Panc1 (cell line): ENCODE measurements at regions not wholly inside any gene's neighbourhood (a gene's known extent, or its start where the extent isn't known, plus 50 kb on each side); places are given as distances from the start of the nearest gene placed in this dataset.

Experiments
- ATAC-seq: fragments of 200-7000 bp; cut with Tn5 transposase; 2 replicates; pipeline ENCODE4 v1.9.1; 2020; ENCODE audit warnings: mild to moderate bottlenecking, moderate library complexity
- BruUV-seq: library from RNA; stranded (reverse); fragments of 400-500 nt; replicated peaks from 2 replicates; lab custom pipeline; 2021; lab: Mats Ljungman, UMichigan
- CTCF ChIA-PET: fragments of 300-600 bp; sonication (Branson Sonifier 250); formaldehyde crosslinking; loops from one replicate; lab custom pipeline; 2022; ENCODE audit warnings: antibody characterized with exemption; lab: Charles Lee
- POLR2A ChIA-PET: fragments of 300-600 bp; sonication (Branson Sonifier 250); formaldehyde crosslinking; loops from one replicate; lab custom pipeline; 2022; ENCODE audit warnings: antibody characterized with exemption; lab: Charles Lee
- DNase-seq: peaks from one replicate; pipeline ENCODE4 v3.0.0-alpha.2; 2010; ENCODE audit warnings: low read depth, low spot score
- H3K27ac ChIP-seq: 2 replicates; pipeline ENCODE4 v1.5.1; 2011; ENCODE audit warnings: mild to moderate bottlenecking, low read length, inconsistent platforms
- H3K27me3 ChIP-seq: fragments of 200-500 bp; sonication (Bioruptor generic); 2 replicates; pipeline ENCODE4 v1.6.0; 2014; ENCODE audit warnings: low read length, inconsistent platforms; ENCODE audit not compliant: control insufficient read depth, insufficient read depth
- H3K36me3 ChIP-seq: fragments of 200-500 bp; sonication (Bioruptor generic); 2 replicates; pipeline ENCODE4 v1.5.1; 2014; ENCODE audit warnings: inconsistent platforms, mild to moderate bottlenecking, low read length, moderate library complexity; ENCODE audit not compliant: control insufficient read depth, insufficient read depth
- H3K4me1 ChIP-seq: 2 replicates; pipeline ENCODE4 v1.5.1; 2011; ENCODE audit warnings: inconsistent platforms, mild to moderate bottlenecking, low read length, moderate library complexity; ENCODE audit not compliant: control insufficient read depth, insufficient read depth
- H3K4me3 ChIP-seq, 2 experiments: 2 replicates each; pipeline ENCODE4 v1.5.1; 2011 to 2012; ENCODE audit warnings: low read depth in 2 of 2, low read length in 2 of 2, mild to moderate bottlenecking in 2 of 2, inconsistent platforms in 1 of 2, moderate library complexity in 1 of 2
- H3K9me3 ChIP-seq: fragments of 200-500 bp; sonication (Bioruptor generic); 2 replicates; pipeline ENCODE4 v1.5.1; 2014; ENCODE audit warnings: low read depth, mild to moderate bottlenecking, inconsistent platforms, low read length, moderate library complexity; ENCODE audit not compliant: control insufficient read depth, insufficient read depth
- CTCF ChIP-seq: fragments of 450-650 bp; IDR thresholded peaks from 2 replicates; pipeline ENCODE4 v1.5.1; 2017; ENCODE audit warnings: mild to moderate bottlenecking
- POLR2AphosphoS5 ChIP-seq: IDR thresholded peaks from 2 replicates; pipeline ENCODE4 v1.6.1; 2012; ENCODE audit warnings: mild to moderate bottlenecking, low read depth, low read length, moderate library complexity
- SIN3A ChIP-seq: IDR thresholded peaks from 2 replicates; pipeline ENCODE4 v1.6.1; 2012; ENCODE audit warnings: low read depth, mild to moderate bottlenecking, low read length, moderate library complexity, borderline replicate concordance; ENCODE audit not compliant: insufficient read depth
- TCF7L2 ChIP-seq: IDR thresholded peaks from 2 replicates; pipeline ENCODE4 v1.6.1; 2011; ENCODE audit warnings: mild to moderate bottlenecking, low read depth, low read length, inconsistent platforms
- in situ Hi-C: cut with HindIII; loops from 2 replicates; pipeline ENCODE4 v1.10.0; 2016; ENCODE audit warnings: low sequenced_read_pairs, low pct_unique_long_range_greater_than_20kb
- intact Hi-C: fragments of 100-400 bp; cut with micrococcal nuclease; formaldehyde crosslinking; loops from one replicate; pipeline ENCODE4 v1.10.0; 2022; ENCODE audit not compliant: unreplicated experiment
- TF ChIP-seq, protein P1 (sequence below), 2 experiments: IDR thresholded peaks; 2 replicates each; pipeline ENCODE4 v1.6.1; 2011 to 2012; ENCODE audit warnings: low read depth in 2 of 2, control low read depth in 1 of 2, low read length in 1 of 2, mild to moderate bottlenecking in 1 of 2, moderate library complexity in 1 of 2; ENCODE audit not compliant: insufficient read depth in 1 of 2

DNA sequence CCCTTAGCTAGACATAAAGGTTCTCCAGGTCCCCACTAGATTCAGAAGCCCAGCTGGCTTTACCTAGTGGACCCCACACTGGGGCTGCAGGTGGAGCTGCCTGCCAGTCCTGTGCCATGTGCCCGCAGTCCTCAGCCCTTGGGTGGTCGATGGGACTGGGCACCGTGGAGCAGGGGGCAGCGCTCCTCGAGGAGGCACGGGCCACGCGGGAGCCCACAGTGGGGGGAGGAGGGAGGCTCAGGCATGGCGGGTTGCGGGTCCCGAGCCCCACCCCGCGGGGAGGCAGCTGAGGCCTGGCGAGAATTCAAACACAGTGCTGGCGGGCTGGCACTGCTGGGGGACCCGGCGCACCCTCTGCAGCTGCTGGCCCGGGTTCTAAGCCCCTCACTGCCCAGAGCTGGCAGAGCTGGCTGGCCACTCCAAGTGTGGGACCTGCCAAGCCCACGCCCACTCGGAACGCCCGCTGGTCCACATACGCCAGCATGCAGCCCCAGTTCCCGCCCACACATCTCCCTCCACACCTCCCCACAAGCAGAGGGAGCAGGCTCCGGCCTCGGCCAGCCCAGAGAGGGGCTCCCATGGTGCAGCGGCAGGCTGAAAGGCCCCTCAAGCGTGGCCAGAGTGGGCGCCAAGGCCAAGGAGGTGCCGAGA lies 119.7 kb upstream of the NRXN1 start:
- Histone ChIP-seq H3K9me3 (peaks cover 1% of the 10 kb centered on the region; the same call in 1 of the 2 replicates), H3K27ac (no peak overlapping the region), H3K27me3 (no peaks in the 10 kb centered on the region), H3K36me3 (no peaks in the 10 kb centered on the region), H3K4me1 (no peaks in the 10 kb centered on the region), H3K4me3 (no peak overlapping the region)
- ATAC-seq, result no peak
- in situ Hi-C loops (no loop called here), intact Hi-C loops (no loop called here)
- TF ChIP-seq, protein P1, sequence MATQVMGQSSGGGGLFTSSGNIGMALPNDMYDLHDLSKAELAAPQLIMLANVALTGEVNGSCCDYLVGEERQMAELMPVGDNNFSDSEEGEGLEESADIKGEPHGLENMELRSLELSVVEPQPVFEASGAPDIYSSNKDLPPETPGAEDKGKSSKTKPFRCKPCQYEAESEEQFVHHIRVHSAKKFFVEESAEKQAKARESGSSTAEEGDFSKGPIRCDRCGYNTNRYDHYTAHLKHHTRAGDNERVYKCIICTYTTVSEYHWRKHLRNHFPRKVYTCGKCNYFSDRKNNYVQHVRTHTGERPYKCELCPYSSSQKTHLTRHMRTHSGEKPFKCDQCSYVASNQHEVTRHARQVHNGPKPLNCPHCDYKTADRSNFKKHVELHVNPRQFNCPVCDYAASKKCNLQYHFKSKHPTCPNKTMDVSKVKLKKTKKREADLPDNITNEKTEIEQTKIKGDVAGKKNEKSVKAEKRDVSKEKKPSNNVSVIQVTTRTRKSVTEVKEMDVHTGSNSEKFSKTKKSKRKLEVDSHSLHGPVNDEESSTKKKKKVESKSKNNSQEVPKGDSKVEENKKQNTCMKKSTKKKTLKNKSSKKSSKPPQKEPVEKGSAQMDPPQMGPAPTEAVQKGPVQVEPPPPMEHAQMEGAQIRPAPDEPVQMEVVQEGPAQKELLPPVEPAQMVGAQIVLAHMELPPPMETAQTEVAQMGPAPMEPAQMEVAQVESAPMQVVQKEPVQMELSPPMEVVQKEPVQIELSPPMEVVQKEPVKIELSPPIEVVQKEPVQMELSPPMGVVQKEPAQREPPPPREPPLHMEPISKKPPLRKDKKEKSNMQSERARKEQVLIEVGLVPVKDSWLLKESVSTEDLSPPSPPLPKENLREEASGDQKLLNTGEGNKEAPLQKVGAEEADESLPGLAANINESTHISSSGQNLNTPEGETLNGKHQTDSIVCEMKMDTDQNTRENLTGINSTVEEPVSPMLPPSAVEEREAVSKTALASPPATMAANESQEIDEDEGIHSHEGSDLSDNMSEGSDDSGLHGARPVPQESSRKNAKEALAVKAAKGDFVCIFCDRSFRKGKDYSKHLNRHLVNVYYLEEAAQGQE (IDR thresholded peaks at IDR 0.05; ENCODE audit: insufficient read depth in 1 of 2, low read depth in 2 of 2, low read length in 1 of 2), result no peak
- TF ChIP-seq TCF7L2 (no peak), POLR2AphosphoS5 (no peak), CTCF (no peak), SIN3A (no peak)
- ChIA-PET POLR2A (no interaction called here), CTCF (no interaction called here)
- no TSS peak for BruUV-seq
- no peak for DNase-seq

- Histone ChIP-seq H3K36me3 (no peaks in the 10 kb centered on the region), H3K27ac (no peak overlapping the region), H3K9me3 (peaks cover 3% of the 10 kb centered on the region; the same call in 1 of the 2 replicates), H3K4me1 (no peaks in the 10 kb centered on the region), H3K27me3 (no peaks in the 10 kb centered on the region), H3K4me3 (no peak overlapping the region)
- in situ Hi-C loops (no loop called here), intact Hi-C loops (no loop called here)
- ChIA-PET POLR2A (no interaction called here), CTCF (no interaction called here)
- ATAC-seq (no peak), DNase-seq (no peak)
- TF ChIP-seq SIN3A, result no peak
- no peak for TF ChIP-seq POLR2AphosphoS5
- no peak for TF ChIP-seq CTCF
- no peak for TF ChIP-seq TCF7L2
- TF ChIP-seq, protein P1 (IDR thresholded peaks at IDR 0.05; ENCODE audit: insufficient read depth in 1 of 2, low read depth in 2 of 2, low read length in 1 of 2), result no peak
- no TSS peak for BruUV-seq
Observed at GRCh38 chr2:51149725-51150124, 117.8 kb upstream of the NRXN1 start.
